ENCODE measurements at regions not wholly inside any gene's neighbourhood (a gene's known extent, or its start where the extent isn't known, plus 50 kb on each side); places are given as distances from the start of the nearest gene placed in this dataset.

DNA sequence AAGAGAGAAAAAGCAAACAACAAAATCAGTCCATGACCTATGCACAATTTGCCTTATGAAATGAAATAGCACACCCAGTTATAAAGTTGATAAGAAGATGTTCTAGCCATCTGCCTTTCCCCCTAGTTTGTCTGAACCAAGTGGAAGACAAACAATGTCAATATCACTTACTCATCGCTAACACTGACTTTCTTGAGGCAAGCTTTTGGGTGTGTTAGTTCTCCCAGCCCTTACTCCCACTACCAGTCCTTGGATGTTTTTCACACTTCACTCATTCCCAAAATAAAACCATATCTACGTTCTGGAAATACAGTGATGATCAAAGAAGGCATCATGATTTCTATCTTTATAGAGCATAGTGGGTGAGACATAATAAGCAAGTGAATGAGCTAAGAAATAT is 393.8 kb downstream of the PCDH20 start:
- Histone ChIP-seq H3K4me3 (no peak overlapping the region), H3K27me3 (no peaks in the 10 kb centered on the region), H3K27ac (no peak overlapping the region), H3K9me3 (no peaks in the 10 kb centered on the region), H3K4me1 (no peaks in the 10 kb centered on the region), H3K36me3 (no peaks in the 10 kb centered on the region)
- intact Hi-C loops (cut with DNase I; ENCODE audit: low total_unique reads) = no loop called here
- DNase-seq (ENCODE audit: low spot score in 2 of 2) = no peak
- TF ChIP-seq CTCF (IDR thresholded peaks at IDR 0.05) (no peak), POLR2A (IDR thresholded peaks at IDR 0.05) (no peak)

DNA sequence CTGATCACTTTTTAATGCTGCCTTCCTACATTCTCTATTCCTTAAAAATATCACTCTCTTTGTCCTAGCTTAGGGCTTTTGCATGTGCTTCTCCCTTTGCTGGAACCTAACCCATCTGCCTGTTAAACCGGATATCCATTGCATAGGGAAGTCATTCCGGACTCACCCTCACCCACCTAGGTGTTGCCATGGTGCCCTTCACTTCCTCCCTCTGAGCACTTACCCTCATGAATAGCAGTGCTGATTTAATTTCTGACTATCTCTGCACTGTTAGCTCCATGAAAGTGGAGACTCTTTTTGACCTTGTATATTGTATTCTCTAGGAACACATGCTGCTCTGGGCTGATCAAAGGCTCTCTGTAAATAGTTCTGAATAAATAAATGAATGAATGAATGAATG is 401.9 kb downstream of the PCDH20 start:
- DNase-seq (ENCODE audit: low spot score in 2 of 2) = no peak
- TF ChIP-seq POLR2AphosphoS5 (IDR thresholded peaks at IDR 0.05) = no peak
- TF ChIP-seq CTCF (IDR thresholded peaks at IDR 0.05) = no peak
- no peak for TF ChIP-seq POLR2A (IDR thresholded peaks at IDR 0.05)

DNA sequence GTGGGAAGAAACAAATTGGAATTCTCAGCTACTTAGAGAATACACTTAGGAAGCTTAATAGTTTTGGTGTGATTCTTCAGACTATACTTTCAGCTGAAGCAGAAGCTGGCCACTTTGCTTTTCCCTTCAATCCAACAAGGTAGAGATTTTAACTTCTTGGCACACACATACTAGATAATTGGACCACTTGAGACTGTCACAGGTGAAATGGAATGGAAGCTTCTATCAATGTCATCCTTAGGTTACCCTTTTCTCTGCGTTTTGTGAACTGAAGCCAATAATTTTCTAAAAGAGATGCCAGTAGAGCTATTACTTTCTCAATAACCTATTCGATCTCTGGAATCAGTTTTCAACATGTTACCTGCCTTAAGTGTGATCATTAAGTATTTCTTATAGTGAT is 405.3 kb downstream of the PCDH20 start:
- intact Hi-C loops (cut with DNase I; ENCODE audit: low total_unique reads) = no loop called here

More for the DNA sequence above, 401.9 kb downstream of the PCDH20 start:
- Histone ChIP-seq H3K27ac (no peak overlapping the region), H3K36me3 (no peaks in the 10 kb centered on the region), H3K4me3 (no peak overlapping the region), H3K27me3 (no peaks in the 10 kb centered on the region), H3K4me1 (no peaks in the 10 kb centered on the region), H3K9me3 (no peaks in the 10 kb centered on the region)
- intact Hi-C loops (cut with DNase I; ENCODE audit: low total_unique reads) = no loop called here

DNA sequence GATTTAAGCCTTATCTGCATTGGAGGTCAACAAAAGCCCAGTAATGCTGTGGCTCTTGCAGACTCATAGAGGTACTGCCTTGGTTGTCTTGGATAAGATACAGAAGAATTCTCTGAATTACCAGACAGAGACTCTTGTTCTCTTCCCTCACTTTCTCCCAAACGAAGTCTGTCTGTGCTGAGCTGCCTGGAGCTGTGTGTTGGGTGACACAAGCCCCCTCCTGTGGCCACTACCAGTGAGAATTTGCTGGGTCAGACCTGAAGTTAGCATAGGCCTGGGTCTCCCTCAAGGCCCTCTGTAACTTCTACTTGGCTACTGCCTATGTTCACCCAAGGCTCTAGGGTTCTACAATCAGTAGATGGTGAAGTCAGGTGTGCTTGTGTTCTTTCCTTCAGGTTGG is 413.0 kb downstream of the PCDH20 start:
- H3K27me3 ChIP-seq = no peaks in the 10 kb centered on the region
- H3K9me3 ChIP-seq = peaks cover 5 to 17% of the 10 kb centered on the region in 2 donors
- intact Hi-C loops (cut with DNase I; ENCODE audit: low total_unique reads) = no loop called here
- H3K4me1 ChIP-seq = no peaks in the 10 kb centered on the region
- H3K27ac ChIP-seq = no peak overlapping the region
- H3K4me3 ChIP-seq = no peak overlapping the region
- TF ChIP-seq POLR2A (IDR thresholded peaks at IDR 0.05) (no peak), CTCF (IDR thresholded peaks at IDR 0.05) (no peak), POLR2AphosphoS5 (IDR thresholded peaks at IDR 0.05) (no peak)
- no peaks in the 10 kb centered on the region for H3K36me3 ChIP-seq
- no peak for DNase-seq (ENCODE audit: low spot score in 2 of 2)

More for the DNA sequence above, 405.3 kb downstream of the PCDH20 start:
- no peak overlapping the region for H3K27ac ChIP-seq
- TF ChIP-seq POLR2A (IDR thresholded peaks at IDR 0.05) (no peak), POLR2AphosphoS5 (IDR thresholded peaks at IDR 0.05) (no peak), CTCF (IDR thresholded peaks at IDR 0.05) (no peak)
- no peak overlapping the region for H3K4me3 ChIP-seq
- no peak for DNase-seq (ENCODE audit: low spot score in 2 of 2)
- H3K27me3 ChIP-seq = no peaks in the 10 kb centered on the region
- H3K9me3 ChIP-seq = peaks cover 4 to 14% of the 10 kb centered on the region in 2 donors
- H3K4me1 ChIP-seq = no peaks in the 10 kb centered on the region
- H3K36me3 ChIP-seq = no peaks in the 10 kb centered on the region

DNA sequence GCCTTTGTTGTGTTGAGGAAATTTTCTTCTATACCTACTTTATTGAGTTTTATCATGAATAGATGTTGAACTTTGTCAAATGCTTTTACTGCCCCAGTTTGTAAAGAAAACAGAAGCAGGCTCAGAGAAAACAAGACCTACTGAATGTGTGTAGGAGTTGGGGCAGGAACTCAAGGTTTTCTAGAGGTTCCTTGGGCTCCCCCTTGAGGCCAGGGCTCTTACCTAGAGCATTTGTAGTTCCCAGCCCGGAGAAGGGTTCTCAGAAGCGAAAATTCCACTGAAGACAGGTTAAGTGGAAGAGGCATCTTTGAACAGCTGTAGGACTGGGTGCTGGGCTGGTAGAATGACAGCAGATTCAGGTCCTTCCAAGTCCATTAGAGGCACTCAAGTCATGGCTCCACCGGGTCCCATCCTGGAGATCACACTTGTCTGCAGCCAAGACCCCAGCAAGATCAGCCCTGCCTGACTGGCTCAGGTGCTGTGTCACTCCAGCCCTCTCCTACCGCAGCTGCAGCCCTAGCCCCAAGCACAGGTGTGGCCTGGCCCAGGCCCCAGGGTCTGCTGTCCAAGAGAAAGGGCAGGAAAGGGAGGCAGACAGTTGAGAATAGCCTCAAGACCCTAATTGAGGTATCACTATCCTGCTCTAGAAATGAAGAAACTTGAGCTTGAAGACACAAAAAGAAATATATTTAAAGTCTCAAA is 425.5 kb downstream of the PCDH20 start:
- intact Hi-C loops (cut with DNase I; ENCODE audit: low total_unique reads) = no loop called here
- H3K27me3 ChIP-seq = no peaks in the 10 kb centered on the region
- H3K36me3 ChIP-seq = no peaks in the 10 kb centered on the region
- no peaks in the 10 kb centered on the region for H3K9me3 ChIP-seq
- no peak for TF ChIP-seq POLR2A (IDR thresholded peaks at IDR 0.05)
- no peak for TF ChIP-seq POLR2AphosphoS5 (IDR thresholded peaks at IDR 0.05)
- H3K4me1 ChIP-seq = no peaks in the 10 kb centered on the region
- DNase-seq (ENCODE audit: low spot score in 2 of 2) = no peak
- H3K4me3 ChIP-seq = no peak overlapping the region
- no peak overlapping the region for H3K27ac ChIP-seq

All from breast epithelium (tissue), 4 donors.